ENCODE measurements at regions not wholly inside any gene's neighbourhood (a gene's known extent, or its start where the extent isn't known, plus 50 kb on each side); places are given as distances from the start of the nearest gene placed in this dataset.

GRCh38 chr2:238599549-238600505, 173.1 kb downstream of the ASB1 start:
- no peak overlapping the region for H3K27ac ChIP-seq
- no peak for TF ChIP-seq CTCF (IDR thresholded peaks at IDR 0.05)

- H3K27ac ChIP-seq = no peak overlapping the region
- TF ChIP-seq ZFX (IDR thresholded peaks at IDR 0.05; ENCODE audit: borderline replicate concordance) (no peak), CTCF (IDR thresholded peaks at IDR 0.05) (no peak)
Measured at GRCh38 chr2:238600506-238601432, 174.0 kb downstream of the ASB1 start.

GRCh38 chr2:238601433-238602222, 174.9 kb downstream of the ASB1 start:
- no peak overlapping the region for H3K27ac ChIP-seq
- TF ChIP-seq ZFX (IDR thresholded peaks at IDR 0.05; ENCODE audit: borderline replicate concordance) = no peak
- TF ChIP-seq CTCF (IDR thresholded peaks at IDR 0.05) = no peak

GRCh38 chr2:238602223-238602960, 175.7 kb downstream of the ASB1 start:
- TF ChIP-seq CTCF (IDR thresholded peaks at IDR 0.05) (no peak), ZFX (IDR thresholded peaks at IDR 0.05; ENCODE audit: borderline replicate concordance) (no peak)
- H3K27ac ChIP-seq = no peak overlapping the region

GRCh38 chr2:238603596-238603995, 176.9 kb downstream of the ASB1 start:
- no peak overlapping the region for H3K27ac ChIP-seq
- TF ChIP-seq ZFX (IDR thresholded peaks at IDR 0.05; ENCODE audit: borderline replicate concordance) (no peak), CTCF (IDR thresholded peaks at IDR 0.05) (no peak)

GRCh38 chr2:238606311-238606710, 179.6 kb downstream of the ASB1 start:
- no peak overlapping the region for H3K27ac ChIP-seq
- TF ChIP-seq ZFX (IDR thresholded peaks at IDR 0.05; ENCODE audit: borderline replicate concordance) (no peak), CTCF (IDR thresholded peaks at IDR 0.05) (no peak)
